NB4 (cell line): ENCODE measurements at regions not wholly inside any gene's neighbourhood (a gene's known extent, or its start where the extent isn't known, plus 50 kb on each side); places are given as distances from the start of the nearest gene placed in this dataset.
A peak's percentile ranks its signal among the peaks of the same experiment; 100 is the strongest.

Experiments used
- DNase-seq: peaks from one replicate; pipeline ENCODE4 v3.0.0; 2010; ENCODE audit warnings: low read depth
- H3K4me3 ChIP-seq: one replicate; pipeline ENCODE4 v1.5.1; 2011; ENCODE audit warnings: mild to moderate bottlenecking, low read depth, low read length, moderate library complexity
- MYC ChIP-seq: IDR thresholded peaks from 2 replicates; pipeline ENCODE4 v1.6.1; 2011; ENCODE audit warnings: low read depth, low read length
- POLR2A ChIP-seq: IDR thresholded peaks from 2 replicates; pipeline ENCODE4 v1.6.1; 2011; ENCODE audit warnings: mild to moderate bottlenecking; ENCODE audit not compliant: insufficient read length; ENCODE audit errors: extremely low read depth
- TF ChIP-seq, protein P1 (sequence below): IDR thresholded peaks from 2 replicates; pipeline ENCODE4 v1.6.1; 2011; ENCODE audit warnings: low read depth, low read length
- TF ChIP-seq, protein P2 (sequence below): IDR thresholded peaks from one replicate; pipeline ENCODE4 v1.5.1; 2012; ENCODE audit warnings: low read depth, low read length

DNA sequence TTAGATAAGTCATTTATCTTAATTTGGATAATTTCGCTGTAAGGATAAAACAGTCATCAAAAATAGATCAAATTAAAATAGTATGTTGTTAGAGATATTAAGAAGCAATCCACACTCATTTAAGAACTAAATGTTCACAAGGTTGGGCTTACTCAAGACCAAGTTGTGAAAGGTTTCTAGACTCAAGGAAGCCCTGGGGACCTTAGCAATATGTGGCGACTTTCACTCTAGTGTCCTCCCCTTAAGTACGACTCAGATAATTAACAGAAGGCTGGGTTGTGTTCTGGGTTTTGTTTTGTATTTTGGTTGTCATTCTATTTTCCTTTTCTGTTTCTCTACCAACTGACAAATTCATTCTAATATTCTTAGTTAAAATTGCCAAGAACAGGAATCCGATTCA lies 1008.0 kb downstream of the PCDH9 start:
- no peak overlapping the region for H3K4me3 ChIP-seq
- TF ChIP-seq, protein P1, sequence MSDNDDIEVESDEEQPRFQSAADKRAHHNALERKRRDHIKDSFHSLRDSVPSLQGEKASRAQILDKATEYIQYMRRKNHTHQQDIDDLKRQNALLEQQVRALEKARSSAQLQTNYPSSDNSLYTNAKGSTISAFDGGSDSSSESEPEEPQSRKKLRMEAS: no peak
- TF ChIP-seq POLR2A: no peak
- TF ChIP-seq, protein P2, sequence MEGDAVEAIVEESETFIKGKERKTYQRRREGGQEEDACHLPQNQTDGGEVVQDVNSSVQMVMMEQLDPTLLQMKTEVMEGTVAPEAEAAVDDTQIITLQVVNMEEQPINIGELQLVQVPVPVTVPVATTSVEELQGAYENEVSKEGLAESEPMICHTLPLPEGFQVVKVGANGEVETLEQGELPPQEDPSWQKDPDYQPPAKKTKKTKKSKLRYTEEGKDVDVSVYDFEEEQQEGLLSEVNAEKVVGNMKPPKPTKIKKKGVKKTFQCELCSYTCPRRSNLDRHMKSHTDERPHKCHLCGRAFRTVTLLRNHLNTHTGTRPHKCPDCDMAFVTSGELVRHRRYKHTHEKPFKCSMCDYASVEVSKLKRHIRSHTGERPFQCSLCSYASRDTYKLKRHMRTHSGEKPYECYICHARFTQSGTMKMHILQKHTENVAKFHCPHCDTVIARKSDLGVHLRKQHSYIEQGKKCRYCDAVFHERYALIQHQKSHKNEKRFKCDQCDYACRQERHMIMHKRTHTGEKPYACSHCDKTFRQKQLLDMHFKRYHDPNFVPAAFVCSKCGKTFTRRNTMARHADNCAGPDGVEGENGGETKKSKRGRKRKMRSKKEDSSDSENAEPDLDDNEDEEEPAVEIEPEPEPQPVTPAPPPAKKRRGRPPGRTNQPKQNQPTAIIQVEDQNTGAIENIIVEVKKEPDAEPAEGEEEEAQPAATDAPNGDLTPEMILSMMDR: no peak
- no peak for TF ChIP-seq MYC
- DNase-seq: peak; percentile 84

DNA sequence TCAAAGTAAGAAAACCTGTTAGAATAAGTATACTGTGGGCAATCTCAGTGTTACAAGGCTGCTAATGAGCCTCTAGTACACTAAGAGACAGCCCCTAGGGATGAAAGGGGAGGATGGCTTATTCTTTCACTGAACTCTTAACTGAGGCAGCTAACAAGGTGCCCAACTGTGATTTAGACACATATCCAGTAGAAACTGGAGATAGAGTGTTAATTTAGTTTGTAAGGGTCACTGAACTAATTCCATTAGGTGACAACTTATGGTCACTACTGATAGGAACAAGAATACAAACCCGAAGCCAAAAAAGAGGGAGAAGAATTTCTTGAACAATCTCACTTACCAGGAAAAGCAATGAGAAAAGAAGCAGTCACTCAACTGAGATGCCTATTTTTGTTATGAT lies 1010.6 kb downstream of the PCDH9 start:
- TF ChIP-seq, protein P1: no peak
- TF ChIP-seq MYC (no peak), POLR2A (no peak)
- TF ChIP-seq, protein P2: no peak
- no peak for DNase-seq
- no peak overlapping the region for H3K4me3 ChIP-seq

- DNase-seq: no peak
- TF ChIP-seq, protein P2: no peak
- TF ChIP-seq MYC (no peak), POLR2A (no peak)
- TF ChIP-seq, protein P1: no peak
- no peak overlapping the region for H3K4me3 ChIP-seq
Observed at GRCh38 chr13:66218583-66218982, 1011.6 kb downstream of the PCDH9 start.

DNA sequence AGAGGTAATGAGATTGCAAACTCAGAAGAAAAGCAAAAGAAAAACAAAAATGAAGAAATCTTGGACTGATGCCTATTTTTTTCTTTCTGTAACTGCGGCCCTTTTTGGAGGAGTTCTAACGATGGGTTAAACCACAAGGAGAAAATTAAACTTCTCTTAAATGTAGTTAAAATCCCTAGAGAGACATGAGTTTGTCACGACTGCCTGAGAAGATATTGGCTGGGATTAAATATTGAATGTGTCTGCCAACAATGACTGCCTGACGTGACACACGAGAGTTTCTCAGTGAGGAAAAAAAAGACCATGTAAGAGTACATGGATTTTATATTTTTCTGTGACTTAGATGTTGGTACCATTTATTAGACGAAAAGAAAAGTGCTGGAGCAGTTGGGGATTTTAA lies 1013.4 kb downstream of the PCDH9 start:
- no peak overlapping the region for H3K4me3 ChIP-seq
- TF ChIP-seq MYC: no peak
- TF ChIP-seq, protein P1: no peak
- TF ChIP-seq, protein P2: no peak
- TF ChIP-seq POLR2A: no peak
- DNase-seq: peak; percentile 37

GRCh38 chr13:66214467-66214866 lies 1015.7 kb downstream of the PCDH9 start:
- TF ChIP-seq, protein P1: no peak
- no peak for TF ChIP-seq POLR2A
- TF ChIP-seq, protein P2: no peak
- no peak for TF ChIP-seq MYC
- DNase-seq: no peak
- no peak overlapping the region for H3K4me3 ChIP-seq
